ENCODE measurements at regions not wholly inside any gene's neighbourhood (a gene's known extent, or its start where the extent isn't known, plus 50 kb on each side); places are given as distances from the start of the nearest gene placed in this dataset.

GRCh38 chr6:126516411-126516810 lies 176.5 kb downstream of the CENPW start:
- Mint-ChIP-seq H3K27me3 (no peaks in the 10 kb centered on the region), H3K36me3 (ENCODE audit: low read depth) (no peaks in the 10 kb centered on the region), H3K4me1 (ENCODE audit: low read depth) (no peaks in the 10 kb centered on the region), H3K4me3 (no peak overlapping the region), H3K9me3 (peaks cover 4% of the 10 kb centered on the region), H3K27ac (no peak overlapping the region)
- intact Hi-C loops (cut with micrococcal nuclease) = no loop called here
- no peak for ATAC-seq
- TF ChIP-seq, protein P1, sequence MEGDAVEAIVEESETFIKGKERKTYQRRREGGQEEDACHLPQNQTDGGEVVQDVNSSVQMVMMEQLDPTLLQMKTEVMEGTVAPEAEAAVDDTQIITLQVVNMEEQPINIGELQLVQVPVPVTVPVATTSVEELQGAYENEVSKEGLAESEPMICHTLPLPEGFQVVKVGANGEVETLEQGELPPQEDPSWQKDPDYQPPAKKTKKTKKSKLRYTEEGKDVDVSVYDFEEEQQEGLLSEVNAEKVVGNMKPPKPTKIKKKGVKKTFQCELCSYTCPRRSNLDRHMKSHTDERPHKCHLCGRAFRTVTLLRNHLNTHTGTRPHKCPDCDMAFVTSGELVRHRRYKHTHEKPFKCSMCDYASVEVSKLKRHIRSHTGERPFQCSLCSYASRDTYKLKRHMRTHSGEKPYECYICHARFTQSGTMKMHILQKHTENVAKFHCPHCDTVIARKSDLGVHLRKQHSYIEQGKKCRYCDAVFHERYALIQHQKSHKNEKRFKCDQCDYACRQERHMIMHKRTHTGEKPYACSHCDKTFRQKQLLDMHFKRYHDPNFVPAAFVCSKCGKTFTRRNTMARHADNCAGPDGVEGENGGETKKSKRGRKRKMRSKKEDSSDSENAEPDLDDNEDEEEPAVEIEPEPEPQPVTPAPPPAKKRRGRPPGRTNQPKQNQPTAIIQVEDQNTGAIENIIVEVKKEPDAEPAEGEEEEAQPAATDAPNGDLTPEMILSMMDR (IDR thresholded peaks at IDR 0.05) = no peak
- POLR2A ChIA-PET = no interaction called here
- DNase-seq = no peak
- CTCF ChIA-PET = no interaction called here

DNA sequence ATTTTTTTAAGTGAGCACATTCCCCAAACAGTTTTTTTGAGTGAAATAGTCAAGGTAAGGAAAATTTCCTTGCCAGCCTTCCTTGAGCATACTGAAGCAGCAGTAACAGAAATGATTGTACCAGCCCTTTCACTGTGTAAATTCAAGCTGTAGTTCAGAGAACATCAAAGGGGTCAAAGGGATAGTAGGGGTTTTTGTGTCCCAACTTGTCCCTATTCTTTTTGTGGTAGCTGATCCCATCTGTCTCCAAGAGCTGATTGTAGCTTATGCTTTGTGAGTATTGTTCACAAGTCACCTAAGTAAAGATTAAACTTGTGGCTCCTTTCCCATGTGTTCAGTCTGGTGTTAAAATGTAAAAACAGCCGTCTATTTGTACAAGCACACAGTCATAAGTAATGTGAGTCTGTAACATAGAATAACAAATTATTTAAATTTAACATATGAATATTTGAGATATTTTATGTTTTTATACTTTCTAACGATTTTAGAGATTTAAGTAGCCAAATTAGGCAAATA lies 185.0 kb downstream of the CENPW start:
- TF ChIP-seq, protein P1 (IDR thresholded peaks at IDR 0.05) = no peak
- ATAC-seq (no peak), DNase-seq (no peak)
- H3K27ac Mint-ChIP-seq = no peak overlapping the region
- no peaks in the 10 kb centered on the region for H3K9me3 Mint-ChIP-seq
- CTCF ChIA-PET = interaction anchor here (1.6 kb wide), 1 partner anchor 22 kb away, joined by 3 read pairs; no protein-coding TSS in a partner anchor
- intact Hi-C loops (cut with micrococcal nuclease) = no loop called here
- H3K4me1 Mint-ChIP-seq (ENCODE audit: low read depth) = no peaks in the 10 kb centered on the region
- H3K27me3 Mint-ChIP-seq = no peaks in the 10 kb centered on the region
- H3K36me3 Mint-ChIP-seq (ENCODE audit: low read depth) = no peaks in the 10 kb centered on the region
- POLR2A ChIA-PET = no interaction called here
- no peak overlapping the region for H3K4me3 Mint-ChIP-seq

DNA sequence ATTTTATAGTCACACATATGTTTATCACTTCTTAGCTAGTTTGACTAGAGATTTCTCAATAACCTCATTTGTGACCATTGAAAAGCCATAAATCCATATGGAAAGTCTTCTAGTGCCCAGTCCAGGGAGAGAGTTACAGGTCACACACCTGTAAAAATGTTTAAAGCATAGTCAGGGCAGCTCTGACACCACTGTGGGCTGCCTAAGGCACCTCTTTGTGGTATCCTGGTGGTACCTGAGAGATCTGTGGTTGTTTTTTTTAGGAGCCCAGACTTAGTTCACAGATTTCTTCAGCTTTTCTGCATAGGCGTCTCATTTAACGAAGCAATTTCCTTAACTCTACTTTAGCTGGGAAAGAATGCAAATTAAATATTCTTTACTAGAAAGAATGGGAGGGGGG lies 186.6 kb downstream of the CENPW start:
- Mint-ChIP-seq H3K4me3 (no peak overlapping the region), H3K27me3 (no peaks in the 10 kb centered on the region), H3K9me3 (no peaks in the 10 kb centered on the region), H3K4me1 (ENCODE audit: low read depth) (no peaks in the 10 kb centered on the region), H3K27ac (no peak overlapping the region), H3K36me3 (ENCODE audit: low read depth) (no peaks in the 10 kb centered on the region)
- intact Hi-C loops (cut with micrococcal nuclease) = no loop called here
- ChIA-PET CTCF (no interaction called here), POLR2A (no interaction called here)
- ATAC-seq = no peak
- TF ChIP-seq, protein P1 (IDR thresholded peaks at IDR 0.05) = no peak
- no peak for DNase-seq

GRCh38 chr6:126526996-126527606 lies 187.2 kb downstream of the CENPW start:
- CTCF ChIA-PET = no interaction called here
- no peaks in the 10 kb centered on the region for H3K36me3 Mint-ChIP-seq (ENCODE audit: low read depth)

DNA sequence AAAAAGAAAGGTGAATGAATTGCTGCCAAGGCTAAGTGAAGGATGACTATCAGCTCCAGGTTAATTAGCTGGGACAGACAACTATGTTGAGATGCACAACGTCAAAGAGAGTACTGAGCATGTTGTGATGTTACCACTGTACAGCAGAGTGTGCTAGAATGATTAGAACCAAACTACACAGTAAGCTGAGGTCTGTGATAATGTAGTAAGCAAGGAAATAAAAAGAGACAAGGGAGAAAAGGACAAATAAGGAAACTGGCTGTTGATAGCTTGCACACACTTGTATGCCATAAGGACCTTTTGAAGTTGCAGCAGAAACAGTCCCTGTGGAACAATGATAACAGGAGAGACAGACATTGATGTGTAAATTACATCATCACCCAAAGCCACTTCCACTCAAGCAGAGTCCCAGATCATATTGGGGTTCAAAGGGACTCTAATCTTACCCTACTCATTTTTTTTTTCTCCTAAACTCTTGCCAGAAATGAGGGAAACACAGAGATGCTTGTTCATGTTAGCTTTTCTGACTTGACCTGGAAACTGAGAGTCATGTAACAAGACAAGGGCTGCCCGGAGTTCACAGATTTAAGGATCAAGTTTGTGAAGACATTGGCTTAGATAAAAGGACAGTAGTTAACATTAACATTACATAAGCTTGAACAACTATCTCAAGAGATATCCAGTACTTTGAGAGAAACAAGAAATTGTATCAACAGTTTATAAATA lies 189.9 kb downstream of the CENPW start:
- no peaks in the 10 kb centered on the region for H3K4me1 Mint-ChIP-seq (ENCODE audit: low read depth)
- no peak overlapping the region for H3K4me3 Mint-ChIP-seq
- no peak for DNase-seq
- ChIA-PET CTCF (no interaction called here), POLR2A (no interaction called here)
- no peaks in the 10 kb centered on the region for H3K36me3 Mint-ChIP-seq (ENCODE audit: low read depth)
- no peak overlapping the region for H3K27ac Mint-ChIP-seq
- TF ChIP-seq, protein P1 (IDR thresholded peaks at IDR 0.05) = no peak
- intact Hi-C loops (cut with micrococcal nuclease) = no loop called here
- H3K9me3 Mint-ChIP-seq = no peaks in the 10 kb centered on the region
- no peaks in the 10 kb centered on the region for H3K27me3 Mint-ChIP-seq
- ATAC-seq = no peak

More at GRCh38 chr6:126526996-126527606, 187.2 kb downstream of the CENPW start:
- no peaks in the 10 kb centered on the region for H3K9me3 Mint-ChIP-seq
- no peak overlapping the region for H3K27ac Mint-ChIP-seq
- ATAC-seq = no peak
- POLR2A ChIA-PET = no interaction called here
- H3K27me3 Mint-ChIP-seq = no peaks in the 10 kb centered on the region
- H3K4me3 Mint-ChIP-seq = no peak overlapping the region
- H3K4me1 Mint-ChIP-seq (ENCODE audit: low read depth) = no peaks in the 10 kb centered on the region
- TF ChIP-seq, protein P1 (IDR thresholded peaks at IDR 0.05) = no peak
- DNase-seq = no peak
- intact Hi-C loops (cut with micrococcal nuclease) = no loop called here
